ENCODE measurements at regions not wholly inside any gene's neighbourhood (a gene's known extent, or its start where the extent isn't known, plus 50 kb on each side); places are given as distances from the start of the nearest gene placed in this dataset.
A peak's percentile ranks its signal among the peaks of the same experiment; 100 is the strongest.
"Not testable (repeated sequence)": the region's sequence is repeated elsewhere in the genome, so short reads cannot be mapped to it uniquely, and the experiment has no call there.

DNA sequence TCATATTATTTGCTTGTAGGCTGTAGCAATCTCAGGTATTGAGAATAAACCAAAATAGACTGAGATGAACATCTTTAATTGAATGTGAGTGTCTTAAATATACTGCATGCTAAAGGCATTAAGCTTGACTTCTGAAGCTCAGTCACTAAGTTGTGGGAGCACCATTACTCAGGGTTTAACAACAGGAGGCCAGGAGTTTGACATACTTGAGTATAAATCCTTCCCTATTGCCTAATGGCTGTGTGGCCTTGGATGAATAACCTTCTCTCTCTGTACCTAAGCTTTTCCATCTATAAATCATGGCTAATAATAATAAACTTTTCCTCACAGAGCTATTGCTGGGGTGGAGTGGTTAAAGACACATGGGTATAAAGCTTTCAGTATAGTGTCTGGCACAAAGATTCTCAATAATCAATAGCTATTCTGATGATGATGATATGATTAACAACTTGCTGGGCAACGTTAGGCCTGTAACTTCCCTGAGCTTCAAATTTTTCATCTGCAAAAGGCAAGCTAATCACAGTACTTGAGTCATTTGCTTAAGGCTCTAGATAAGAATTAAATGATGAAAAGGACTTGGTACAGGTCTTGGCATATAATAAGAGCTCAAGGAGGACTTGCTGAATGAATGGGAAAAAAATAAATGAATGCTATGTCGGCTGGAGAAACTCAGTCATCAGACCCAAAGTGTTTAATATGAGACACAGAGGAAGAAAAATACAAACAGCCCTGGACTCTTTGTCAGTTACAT, 174.0 kb upstream of the IL12B start:
- no peak for DNase-seq

DNA sequence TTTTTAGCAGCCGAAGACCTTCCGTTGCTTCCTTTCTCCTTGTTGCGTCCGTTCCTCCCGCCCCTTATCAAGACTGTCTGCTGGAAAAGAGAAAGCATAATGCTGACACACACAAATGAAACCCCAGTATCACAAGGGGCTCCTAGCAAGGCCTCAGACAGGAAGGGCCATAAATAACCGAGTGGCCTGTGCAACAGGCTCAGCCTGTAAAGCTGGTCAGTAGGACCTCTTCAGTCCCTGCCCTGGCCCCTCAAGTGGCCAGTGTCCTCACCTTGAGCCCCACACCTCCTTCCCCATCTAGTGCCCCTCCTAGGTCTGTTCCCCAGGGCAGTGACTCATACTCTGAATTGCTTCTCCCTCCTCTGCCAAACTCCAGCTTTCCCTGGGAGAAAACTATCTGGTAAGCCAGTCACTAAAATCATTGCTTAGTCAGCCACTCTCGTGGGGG, 174.6 kb upstream of the IL12B start:
- DNase-seq: no peak

DNA sequence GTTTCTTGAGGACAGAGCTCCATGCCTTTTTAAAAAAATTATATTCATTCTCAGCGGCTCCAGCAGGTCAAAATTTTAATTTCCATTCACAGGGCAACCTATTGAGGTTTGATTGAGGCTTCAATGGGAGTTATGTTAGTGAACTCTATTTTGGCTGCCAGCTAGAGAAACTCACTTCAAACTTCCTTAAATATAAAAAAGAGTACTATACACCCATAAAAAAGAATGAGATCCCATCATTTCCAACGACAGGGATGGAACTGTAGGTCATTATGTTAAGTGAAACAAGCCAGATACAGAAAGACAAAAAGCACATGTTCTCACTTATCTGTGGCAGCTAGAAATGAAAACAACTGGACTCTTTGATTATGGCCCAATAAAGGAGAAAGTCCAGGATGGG, 176.8 kb upstream of the IL12B start:
- no peak for DNase-seq

DNA sequence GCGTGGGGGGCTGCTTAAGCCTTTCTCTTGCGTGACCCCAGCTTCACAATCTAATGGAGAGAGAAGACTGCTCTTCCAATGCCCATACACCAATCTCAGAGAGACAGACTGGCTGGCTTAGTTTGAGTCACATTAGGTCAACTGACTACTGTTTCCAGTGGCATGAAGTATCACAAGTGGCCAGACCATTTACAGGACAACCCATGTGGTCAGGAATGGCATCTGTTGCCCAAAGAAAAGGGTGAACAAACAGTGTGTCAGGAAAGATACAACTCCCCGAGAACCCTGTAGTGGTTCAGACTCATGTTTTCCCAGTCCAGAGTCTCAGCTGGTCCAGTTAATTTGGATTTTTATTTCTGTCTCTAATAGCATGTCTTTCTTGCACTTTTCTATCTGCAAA, 177.4 kb upstream of the IL12B start:
- no peak for DNase-seq

DNA sequence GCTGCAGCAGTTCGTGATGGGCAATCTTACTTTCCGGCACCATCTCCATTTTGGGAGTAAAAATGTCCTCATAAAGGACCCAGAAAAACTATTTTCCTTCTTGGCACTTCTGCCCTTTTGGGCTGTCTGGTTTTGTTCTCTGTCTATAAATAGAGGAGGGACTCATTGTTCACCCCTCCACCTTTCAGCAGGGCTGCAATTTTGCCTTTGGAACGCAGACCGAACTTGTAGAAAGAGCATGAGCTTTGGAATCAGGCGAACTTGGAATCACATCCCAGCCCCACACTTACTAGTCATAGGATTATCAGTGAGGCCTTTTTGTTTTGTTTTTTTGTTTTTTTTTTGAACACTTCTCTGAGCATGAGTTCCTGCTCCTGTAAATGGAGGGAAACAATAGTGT, 178.1 kb upstream of the IL12B start:
- DNase-seq: no peak

DNA sequence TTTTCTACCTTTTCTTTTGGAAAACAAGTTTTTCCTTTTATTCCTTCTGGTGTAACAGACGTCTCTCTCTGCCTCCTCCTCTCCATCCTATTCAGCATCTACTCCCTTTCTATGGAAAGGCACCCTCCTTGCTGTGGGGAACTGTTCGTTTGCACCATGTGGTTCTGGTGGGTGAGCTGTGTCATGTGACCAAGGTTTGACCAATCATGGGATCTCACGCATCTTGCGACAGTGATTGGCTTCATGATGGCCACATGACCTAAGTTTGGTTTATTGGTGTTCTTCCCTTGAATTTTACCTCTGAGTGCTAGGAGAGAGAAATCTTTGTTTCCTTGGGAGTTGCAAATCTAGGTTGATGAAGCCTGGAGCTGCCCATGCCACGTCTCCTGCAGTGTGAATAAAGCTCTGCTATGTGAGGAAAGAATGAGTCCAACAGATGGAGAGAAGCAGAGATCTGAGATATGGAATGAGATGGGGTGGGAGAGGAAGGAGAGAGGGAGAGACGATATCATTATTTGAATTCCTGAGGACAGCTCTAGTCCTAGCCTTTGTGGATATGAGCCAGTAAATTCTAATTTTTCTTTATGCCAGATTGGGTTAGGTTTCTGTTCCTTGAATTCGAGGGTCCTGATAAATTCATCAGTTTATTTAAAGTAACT, 178.8 kb upstream of the IL12B start:
- no peak for DNase-seq

DNA sequence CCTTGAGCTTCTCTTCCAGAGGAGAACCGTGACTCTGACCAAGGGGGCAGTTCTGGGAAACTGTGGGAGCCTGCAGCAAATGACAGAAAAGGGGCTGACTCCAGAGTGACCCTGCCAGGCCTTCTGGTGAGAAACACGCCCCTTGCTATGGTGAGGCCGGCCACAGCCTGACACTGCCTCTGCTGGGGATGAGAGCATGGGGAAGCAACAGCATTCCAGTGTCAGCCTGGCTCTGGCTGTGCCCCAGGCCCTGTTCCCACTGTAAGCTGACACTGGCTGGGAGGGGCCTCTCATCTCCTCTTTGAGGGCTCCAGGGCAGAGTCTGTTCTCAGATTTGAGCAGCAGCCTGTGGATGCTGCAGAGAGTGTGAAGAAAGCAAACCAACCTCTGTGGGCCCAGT, 180.0 kb upstream of the IL12B start:
- DNase-seq: no peak

DNA sequence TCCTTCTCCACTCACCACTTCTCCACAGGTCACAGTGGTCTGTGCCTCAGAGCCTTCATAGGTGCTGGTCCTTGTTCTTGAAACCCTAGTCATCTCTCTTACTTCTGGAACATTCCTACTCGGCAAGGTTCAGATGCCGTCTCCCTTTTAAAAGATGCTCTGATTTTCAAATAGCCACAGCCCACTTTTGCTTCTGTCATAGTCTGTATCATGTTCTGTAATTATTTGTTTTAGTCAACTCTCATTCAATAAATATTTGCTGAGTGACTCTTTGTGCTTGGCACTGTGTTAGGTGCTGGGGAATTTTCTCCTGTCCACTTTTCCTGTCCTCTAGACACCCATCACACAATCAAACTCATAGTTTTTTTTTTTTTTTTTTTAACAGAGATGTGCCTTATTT, 181.3 kb upstream of the IL12B start:
- no peak for DNase-seq

DNA sequence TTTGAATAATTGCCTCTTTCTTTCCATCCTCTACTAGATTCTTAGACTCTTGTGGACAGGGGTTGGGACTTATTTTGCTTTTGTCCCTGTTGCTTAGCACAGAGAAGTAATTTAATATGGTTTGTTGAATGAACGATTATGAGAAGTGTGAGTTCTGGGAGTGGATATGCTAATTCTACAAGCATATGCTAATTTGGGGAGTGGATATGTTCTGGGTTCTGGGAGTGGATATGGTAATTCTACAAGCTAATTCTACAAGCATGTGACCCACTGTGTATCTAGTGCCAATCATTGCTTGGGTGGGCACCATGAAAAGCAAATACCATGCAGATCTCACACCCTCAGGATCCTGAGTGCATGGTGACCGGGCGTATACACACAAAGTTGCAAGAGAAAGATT, 181.8 kb upstream of the IL12B start:
- no peak for DNase-seq

DNA sequence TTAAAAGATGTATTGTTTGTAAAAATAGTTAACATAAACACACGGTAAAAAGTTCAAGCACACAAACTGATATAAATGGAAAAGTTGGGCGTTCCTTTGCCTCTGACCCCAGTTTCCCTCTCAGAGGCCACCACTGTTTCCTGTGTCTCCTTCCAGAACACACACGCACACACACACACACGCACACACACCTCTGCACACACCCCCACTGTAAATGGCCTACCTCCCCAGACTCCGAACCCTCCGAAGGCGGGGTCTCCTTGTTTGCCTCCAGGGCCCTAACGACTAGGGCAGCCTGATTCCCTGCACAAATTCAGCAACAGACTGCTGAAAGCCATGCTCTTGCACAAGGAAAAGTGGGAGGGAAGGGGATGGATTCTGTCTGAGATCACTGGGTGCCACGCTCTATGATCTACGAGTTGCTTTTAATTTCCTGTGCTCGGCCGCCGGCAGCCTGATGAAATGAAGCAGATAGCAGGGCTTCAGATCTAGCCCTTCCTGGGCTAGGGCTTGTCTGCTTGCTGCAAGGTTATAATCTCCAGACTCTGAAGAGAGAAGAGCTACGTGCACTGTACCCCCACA, 184.0 kb upstream of the IL12B start:
- no peak for DNase-seq

DNA sequence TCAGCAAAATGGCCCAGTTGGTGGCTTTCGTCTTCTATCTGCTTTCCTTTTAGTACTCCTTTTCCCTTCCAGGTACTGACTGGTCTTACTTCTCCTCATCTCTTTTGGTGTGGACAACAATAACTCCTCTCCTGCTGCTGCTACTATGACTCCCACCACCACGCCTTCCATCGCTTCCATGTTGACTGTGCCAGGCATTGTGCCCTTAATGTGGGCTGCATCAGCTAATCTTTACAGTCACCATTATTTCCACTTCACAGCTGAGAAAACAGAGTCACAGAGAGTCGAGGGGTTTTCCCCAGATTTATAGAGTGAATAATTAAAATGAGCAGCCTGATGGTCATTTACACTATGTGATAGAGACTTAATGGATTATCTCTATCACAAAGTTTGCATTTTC, 184.9 kb upstream of the IL12B start:
- no peak for DNase-seq

DNA sequence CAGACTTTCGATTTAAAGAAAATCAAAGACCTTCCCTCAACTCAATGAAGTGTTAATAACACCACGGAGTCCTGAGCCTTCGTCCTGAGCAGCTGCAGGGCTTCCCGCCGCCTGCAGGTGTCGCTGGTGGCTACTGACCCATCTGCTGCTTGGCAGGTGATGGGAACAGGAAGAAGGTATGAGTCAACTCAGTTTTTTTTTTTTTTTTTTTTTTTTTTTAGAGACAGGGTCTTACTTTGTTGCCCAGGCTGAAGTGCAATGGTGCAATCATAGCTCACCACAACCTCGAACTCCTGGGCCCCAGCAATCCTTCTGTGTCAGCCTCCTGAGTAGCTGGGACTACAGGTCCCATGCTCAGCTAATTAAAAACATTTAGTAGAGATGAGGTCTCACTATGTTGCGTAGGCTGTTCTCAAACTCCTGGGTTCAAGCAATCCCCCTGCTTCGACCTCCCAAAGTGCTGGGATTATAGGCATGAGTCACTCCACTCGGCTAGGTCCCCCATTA, 185.7 kb upstream of the IL12B start:
- DNase-seq: peak; percentile 56

DNA sequence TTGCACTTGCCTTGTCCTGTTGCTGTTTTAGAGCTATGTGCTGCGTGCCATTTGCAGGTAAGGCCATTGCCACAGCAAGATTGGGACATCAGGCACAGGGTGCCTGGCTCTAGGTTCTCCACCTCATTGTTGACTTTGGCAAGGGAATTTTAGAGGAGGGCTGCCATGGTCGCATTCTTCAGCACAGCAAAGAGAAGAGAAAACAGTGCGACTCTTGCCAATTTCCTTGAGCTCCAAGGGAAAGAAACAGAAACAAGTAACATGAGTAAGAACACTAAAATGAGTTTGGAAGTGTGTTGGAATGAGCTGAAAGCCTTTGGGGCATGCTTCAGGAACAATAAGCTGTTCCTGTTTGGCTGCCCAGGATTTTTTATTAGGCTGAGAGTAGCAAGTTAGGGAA, 188.1 kb upstream of the IL12B start:
- no peak for DNase-seq

DNA sequence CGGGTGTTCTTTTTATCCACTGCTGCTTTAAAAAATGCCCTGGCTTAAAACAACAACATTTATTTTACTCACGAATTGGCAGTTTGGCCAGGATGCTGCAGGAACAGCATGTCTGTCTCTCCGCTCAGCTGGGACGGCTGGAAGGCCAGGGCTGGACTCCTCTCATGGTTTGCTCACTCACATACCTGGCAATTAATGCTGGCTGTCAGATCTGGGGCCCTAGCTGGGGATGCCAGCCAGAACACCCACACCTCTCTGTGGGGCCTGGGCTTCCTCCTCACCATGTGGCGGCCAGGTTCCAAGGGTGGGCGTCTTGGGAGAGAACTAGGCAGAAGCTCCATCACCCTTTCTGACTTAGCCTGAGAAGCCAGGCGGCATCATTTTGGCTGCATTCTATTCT, 189.1 kb upstream of the IL12B start:
- DNase-seq: no peak

DNA sequence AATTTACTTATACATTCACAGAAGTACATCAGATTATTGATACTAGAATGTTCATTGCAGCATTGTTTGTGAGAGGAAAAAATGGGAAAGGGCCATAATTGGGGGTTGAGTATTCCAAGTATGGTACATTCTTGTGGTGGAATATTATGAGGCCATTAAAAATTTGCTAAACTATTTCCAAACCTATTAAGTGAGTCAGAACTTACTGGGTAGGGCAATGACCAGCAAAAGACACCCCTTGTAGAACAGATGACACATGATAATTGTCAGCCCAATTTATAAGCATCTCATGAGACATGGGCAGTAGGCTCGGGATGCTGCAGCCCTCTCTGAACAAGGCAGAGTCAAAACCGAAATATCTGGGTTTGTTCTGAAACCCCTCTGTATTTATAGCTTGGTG, 192.6 kb upstream of the IL12B start:
- DNase-seq: no peak

DNA sequence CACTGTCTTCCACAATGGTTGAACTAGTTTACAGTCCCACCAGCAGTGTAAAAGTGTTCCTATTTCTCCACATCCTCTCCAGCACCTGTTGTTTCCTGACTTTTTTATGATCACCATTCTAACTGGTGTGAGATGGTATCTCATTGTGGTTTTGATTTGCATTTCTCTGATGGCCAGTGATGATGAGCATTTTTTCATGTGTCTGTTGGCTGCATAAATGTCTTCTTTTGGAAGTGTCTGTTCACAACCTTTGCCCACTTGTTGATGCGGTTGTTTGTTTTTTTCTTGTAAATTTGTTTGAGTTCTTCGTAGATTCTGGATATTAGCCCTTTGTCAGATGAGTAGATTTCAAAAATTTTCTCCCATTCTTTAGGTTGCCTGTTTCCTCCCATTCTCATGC, 194.0 kb upstream of the IL12B start:
- DNase-seq: not testable (repeated sequence)

DNA sequence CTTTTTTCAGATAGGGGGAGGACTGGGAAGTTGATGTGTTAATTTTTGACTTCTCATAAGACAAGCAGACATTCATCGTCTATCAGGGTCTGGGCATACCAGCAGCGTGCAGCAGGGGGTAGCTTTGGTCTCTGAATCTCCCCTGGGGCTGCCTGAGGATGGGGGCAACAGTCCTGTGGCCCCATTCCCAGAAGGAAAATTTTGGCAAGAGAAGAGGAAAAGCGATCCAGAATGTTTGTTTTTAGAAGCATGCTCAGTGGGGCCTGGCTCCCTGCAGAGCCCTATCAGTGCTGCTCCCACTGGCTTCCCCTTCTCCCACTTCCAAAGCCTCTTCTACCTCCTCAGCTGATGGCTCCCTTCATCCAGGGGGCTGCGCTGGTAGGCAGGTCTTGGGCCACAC, 194.8 kb upstream of the IL12B start:
- DNase-seq: no peak

DNA sequence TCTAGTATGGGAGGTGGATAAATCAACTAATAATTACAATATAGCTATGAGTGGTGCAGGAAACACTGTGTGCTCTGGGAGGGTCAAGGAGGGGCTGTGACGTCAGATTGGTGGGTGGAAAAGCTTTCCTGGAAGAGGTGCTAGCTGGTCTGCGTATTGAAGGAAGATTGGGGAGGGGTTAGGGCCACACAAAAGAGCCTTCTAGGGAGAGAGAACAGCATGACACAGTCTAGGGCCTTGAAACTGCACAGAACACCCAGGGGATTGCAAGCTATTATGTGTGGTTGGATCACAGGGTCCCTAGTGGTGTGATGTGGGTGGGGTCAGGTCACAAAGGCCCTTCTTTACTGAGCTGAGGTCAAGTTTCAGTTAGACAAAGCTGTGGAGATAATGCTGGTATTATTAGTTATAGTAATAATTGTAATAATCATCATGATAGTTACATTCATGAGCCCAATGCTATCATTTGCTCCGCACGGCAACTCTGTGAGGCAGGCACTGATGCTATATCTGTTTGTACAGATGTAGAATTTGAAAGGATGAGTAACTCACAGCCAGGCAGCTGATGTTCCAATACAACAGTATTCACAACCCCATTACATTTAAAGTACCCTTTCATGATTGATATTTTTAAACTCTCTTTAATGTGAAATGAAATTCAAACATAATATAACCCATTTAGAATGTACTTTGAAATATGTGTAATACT, 197.4 kb upstream of the IL12B start:
- no peak for DNase-seq

DNA sequence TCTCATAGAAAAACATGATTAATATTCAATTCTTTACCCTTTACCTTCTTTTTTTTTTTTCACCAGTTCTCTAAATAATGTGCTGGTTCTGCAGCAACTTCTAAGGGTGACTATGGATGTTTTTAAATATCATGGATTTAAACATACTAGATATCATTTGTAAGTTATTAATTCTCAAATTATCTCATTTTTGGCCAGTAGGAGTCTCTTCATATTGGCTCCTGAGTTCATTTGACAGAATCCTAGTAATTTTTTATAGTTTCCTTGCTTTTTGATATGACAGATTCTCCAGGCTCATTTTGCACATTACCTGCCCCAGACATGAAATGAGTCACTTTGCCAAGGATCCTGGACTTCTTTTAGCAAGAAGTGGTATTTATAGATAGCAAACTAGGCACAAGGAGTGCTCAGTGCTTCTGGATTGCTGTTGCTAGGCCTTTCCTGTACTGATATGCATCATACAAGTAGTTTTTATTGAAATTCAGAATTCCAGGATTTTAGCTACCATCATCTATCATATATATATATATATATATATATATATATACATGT, 201.3 kb upstream of the IL12B start:
- DNase-seq: no peak

DNA sequence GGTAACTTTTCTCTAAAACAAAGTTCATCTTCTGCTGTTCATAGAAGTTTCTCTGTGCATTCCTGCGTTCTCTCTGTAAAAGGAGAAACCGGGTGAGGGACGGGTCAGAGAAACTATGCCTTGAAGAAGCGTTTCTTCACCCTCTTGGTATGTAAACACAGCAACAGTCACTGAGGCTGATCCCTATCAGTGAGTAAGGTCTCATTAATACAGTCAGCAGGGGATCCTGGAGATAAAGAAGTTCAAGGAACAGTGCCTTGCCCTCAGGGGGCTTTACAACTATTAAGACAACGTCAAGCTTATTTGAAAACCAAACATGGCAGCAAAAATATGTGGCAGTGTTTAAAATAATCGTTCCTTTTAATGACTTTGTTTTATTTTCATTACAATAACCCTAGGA, 202.9 kb upstream of the IL12B start:
- no peak for DNase-seq

DNA sequence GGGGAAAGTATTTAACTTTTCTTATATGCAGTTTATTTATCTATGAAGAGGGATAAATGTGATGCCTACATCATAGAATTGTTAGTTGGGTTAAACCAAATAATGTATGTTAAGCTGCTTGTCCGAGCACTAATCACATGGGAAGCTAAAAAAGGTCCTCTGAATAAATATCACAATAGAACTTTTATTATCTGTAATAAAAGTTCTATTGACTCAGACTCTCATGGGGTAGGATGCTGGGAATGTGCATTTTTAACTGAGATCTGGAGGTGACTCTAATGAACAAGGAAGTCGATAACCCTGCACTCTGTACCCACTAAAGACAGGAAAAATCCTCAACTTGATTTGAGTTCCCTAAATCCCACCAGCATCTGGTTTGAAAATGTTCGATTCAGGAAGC, 205.9 kb upstream of the IL12B start:
- no peak for DNase-seq

DNA sequence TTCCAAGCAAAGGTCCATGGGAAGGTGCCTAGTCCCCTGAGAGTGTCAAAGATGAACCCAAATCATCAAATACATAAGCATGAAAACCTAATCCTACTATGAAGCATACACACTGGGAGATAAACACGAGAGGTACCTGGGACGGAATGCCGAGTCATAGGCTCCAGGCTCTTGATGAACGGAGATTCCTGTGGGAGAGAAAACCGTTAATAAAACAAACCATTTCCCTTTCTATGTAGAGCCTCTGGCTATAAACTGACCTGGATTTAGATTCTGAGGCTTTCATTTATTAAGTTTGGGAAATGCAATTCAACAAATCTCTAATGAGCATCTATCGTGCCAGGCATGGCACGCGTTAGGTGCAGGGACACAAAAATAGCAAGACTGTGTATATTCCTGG, 206.4 kb upstream of the IL12B start:
- DNase-seq: no peak

DNA sequence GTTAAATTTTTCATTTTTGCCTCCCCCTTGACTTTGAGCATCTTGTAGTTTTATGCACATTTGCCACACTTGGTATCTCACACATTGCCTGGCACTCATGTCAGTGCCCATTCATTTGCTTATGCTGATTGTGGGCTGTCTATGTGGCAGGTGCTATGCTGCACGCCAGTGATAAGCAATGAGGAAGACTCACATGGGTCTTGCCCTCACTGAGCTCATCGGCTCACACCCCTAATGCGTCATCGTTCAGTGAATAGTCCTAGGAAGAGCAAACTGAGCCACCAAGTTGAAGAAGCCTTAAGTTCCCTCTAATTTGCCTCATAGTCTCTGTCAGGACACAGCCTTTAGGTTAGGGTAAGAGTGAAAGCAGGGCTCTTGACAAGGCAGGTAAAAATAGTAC, 209.4 kb upstream of the IL12B start:
- no peak for DNase-seq

All from T-helper 9 cell (primary cell).